ENCODE measurements at regions not wholly inside any gene's neighbourhood (a gene's known extent, or its start where the extent isn't known, plus 50 kb on each side); places are given as distances from the start of the nearest gene placed in this dataset.

DNA sequence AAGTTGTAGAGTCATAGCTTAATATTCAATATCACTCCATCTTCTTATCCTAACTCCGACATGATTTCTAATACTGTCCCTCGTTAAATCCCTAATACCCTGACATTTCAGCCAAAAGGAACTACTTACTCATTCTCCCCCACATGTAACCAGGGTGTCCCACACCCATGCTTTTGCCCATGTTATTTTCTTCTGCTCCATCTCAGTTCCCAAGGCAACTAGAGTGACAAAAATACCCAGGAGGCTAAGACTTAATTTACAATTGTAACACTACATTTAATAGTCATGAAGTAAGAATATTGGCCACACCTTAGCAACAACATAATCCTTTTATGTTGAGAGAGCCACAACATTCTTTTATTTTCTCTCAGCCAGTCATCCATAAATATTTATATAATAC lies 248.5 kb upstream of the TGFBR2 start:
- no peaks in the 10 kb centered on the region for H4K20me1 ChIP-seq (ENCODE audit: control insufficient read depth, insufficient read depth, low read depth, low read length)
- H3K27me3 ChIP-seq (ENCODE audit: control insufficient read depth, low read length) = no peaks in the 10 kb centered on the region
- H3K9me2 ChIP-seq (replicated peaks; ENCODE audit: control insufficient read depth, low read length) = no peaks in the 10 kb centered on the region
- no peaks in the 10 kb centered on the region for H3F3A ChIP-seq (ENCODE audit: control insufficient read depth, insufficient read depth)
- TF ChIP-seq, protein P1, sequence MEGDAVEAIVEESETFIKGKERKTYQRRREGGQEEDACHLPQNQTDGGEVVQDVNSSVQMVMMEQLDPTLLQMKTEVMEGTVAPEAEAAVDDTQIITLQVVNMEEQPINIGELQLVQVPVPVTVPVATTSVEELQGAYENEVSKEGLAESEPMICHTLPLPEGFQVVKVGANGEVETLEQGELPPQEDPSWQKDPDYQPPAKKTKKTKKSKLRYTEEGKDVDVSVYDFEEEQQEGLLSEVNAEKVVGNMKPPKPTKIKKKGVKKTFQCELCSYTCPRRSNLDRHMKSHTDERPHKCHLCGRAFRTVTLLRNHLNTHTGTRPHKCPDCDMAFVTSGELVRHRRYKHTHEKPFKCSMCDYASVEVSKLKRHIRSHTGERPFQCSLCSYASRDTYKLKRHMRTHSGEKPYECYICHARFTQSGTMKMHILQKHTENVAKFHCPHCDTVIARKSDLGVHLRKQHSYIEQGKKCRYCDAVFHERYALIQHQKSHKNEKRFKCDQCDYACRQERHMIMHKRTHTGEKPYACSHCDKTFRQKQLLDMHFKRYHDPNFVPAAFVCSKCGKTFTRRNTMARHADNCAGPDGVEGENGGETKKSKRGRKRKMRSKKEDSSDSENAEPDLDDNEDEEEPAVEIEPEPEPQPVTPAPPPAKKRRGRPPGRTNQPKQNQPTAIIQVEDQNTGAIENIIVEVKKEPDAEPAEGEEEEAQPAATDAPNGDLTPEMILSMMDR (IDR thresholded peaks at IDR 0.05; ENCODE audit: low read depth, low read length, poor library complexity, severe bottlenecking) = no peak
- no peak for TF ChIP-seq EZH2phosphoT487 (IDR thresholded peaks at IDR 0.05; ENCODE audit: borderline replicate concordance, low read length)
- H3K9me3 ChIP-seq (ENCODE audit: control insufficient read depth, insufficient read depth, low read length) = no peaks in the 10 kb centered on the region
- no peak overlapping the region for H3K4me3 ChIP-seq (ENCODE audit: low read length)
- H3K36me3 ChIP-seq (ENCODE audit: control insufficient read depth, low read length) = no peaks in the 10 kb centered on the region
- H3K27ac ChIP-seq (ENCODE audit: low read depth, low read length) = no peak overlapping the region
- H3K4me2 ChIP-seq (ENCODE audit: low read length) = no peak overlapping the region
- H3K4me1 ChIP-seq (ENCODE audit: control insufficient read depth, low read length) = peaks cover 19% of the 10 kb centered on the region
- no peaks in the 10 kb centered on the region for H3K79me2 ChIP-seq (ENCODE audit: control insufficient read depth, low read length)

DNA sequence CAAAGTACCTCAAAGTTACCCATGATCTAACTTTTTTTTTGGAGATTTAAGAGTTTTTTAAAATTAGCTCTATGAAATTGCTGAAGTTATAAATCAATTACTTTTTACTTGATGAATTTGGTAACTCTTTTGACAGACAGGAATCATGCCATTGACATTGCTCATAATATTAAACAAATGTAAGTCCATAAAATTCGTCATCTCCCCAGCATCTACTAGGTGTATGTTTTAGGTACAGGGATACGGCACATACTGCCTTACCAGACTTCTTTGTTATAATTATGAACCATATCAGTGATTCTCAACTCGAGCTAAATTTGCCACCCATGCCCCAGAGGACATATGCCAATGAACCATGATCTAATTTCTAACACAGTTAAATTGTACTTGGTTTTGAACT lies 247.5 kb upstream of the TGFBR2 start:
- H3K36me3 ChIP-seq (ENCODE audit: control insufficient read depth, low read length) = no peaks in the 10 kb centered on the region
- no peak overlapping the region for H3K4me3 ChIP-seq (ENCODE audit: low read length)
- no peak for TF ChIP-seq EZH2phosphoT487 (IDR thresholded peaks at IDR 0.05; ENCODE audit: borderline replicate concordance, low read length)
- TF ChIP-seq, protein P1 (IDR thresholded peaks at IDR 0.05; ENCODE audit: low read depth, low read length, poor library complexity, severe bottlenecking) = no peak
- no peaks in the 10 kb centered on the region for H3K27me3 ChIP-seq (ENCODE audit: control insufficient read depth, low read length)
- H3K27ac ChIP-seq (ENCODE audit: low read depth, low read length) = no peak overlapping the region
- no peaks in the 10 kb centered on the region for H3K9me3 ChIP-seq (ENCODE audit: control insufficient read depth, insufficient read depth, low read length)
- H3K4me2 ChIP-seq (ENCODE audit: low read length) = no peak overlapping the region
- no peaks in the 10 kb centered on the region for H4K20me1 ChIP-seq (ENCODE audit: control insufficient read depth, insufficient read depth, low read depth, low read length)
- H3K79me2 ChIP-seq (ENCODE audit: control insufficient read depth, low read length) = no peaks in the 10 kb centered on the region
- peaks cover 15% of the 10 kb centered on the region for H3K4me1 ChIP-seq (ENCODE audit: control insufficient read depth, low read length)
- no peaks in the 10 kb centered on the region for H3F3A ChIP-seq (ENCODE audit: control insufficient read depth, insufficient read depth)
- no peaks in the 10 kb centered on the region for H3K9me2 ChIP-seq (replicated peaks; ENCODE audit: control insufficient read depth, low read length)

DNA sequence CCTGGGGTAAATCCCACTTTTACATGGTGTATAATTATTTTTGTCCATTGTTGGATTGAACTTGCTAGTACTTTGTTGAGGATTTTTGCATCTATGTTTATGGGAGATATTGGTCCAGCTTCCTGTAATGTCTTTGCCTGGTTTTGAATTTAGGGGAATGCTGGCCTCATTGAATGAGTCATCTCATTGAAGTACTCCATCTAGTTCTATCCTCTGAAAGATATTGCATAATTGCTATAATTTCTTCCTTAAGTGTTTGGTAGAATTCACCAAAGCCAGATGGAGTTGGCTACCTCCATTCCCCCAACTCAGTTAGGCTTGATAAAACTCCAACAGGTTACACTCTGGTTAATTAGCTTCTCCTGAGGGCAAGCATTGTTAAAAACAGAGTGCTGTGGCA lies 237.4 kb upstream of the TGFBR2 start:
- H3K9me2 ChIP-seq (replicated peaks; ENCODE audit: control insufficient read depth, low read length) = no peaks in the 10 kb centered on the region
- H3K4me3 ChIP-seq (ENCODE audit: low read length) = no peak overlapping the region
- no peaks in the 10 kb centered on the region for H4K20me1 ChIP-seq (ENCODE audit: control insufficient read depth, insufficient read depth, low read depth, low read length)
- no peaks in the 10 kb centered on the region for H3K27me3 ChIP-seq (ENCODE audit: control insufficient read depth, low read length)
- no peaks in the 10 kb centered on the region for H3K9me3 ChIP-seq (ENCODE audit: control insufficient read depth, insufficient read depth, low read length)
- TF ChIP-seq EZH2phosphoT487 (IDR thresholded peaks at IDR 0.05; ENCODE audit: borderline replicate concordance, low read length) = no peak
- TF ChIP-seq, protein P1 (IDR thresholded peaks at IDR 0.05; ENCODE audit: low read depth, low read length, poor library complexity, severe bottlenecking) = no peak
- H3K4me1 ChIP-seq (ENCODE audit: control insufficient read depth, low read length) = no peaks in the 10 kb centered on the region
- no peak overlapping the region for H3K4me2 ChIP-seq (ENCODE audit: low read length)
- H3K36me3 ChIP-seq (ENCODE audit: control insufficient read depth, low read length) = no peaks in the 10 kb centered on the region
- H3F3A ChIP-seq (ENCODE audit: control insufficient read depth, insufficient read depth) = no peaks in the 10 kb centered on the region
- no peaks in the 10 kb centered on the region for H3K79me2 ChIP-seq (ENCODE audit: control insufficient read depth, low read length)
- no peak overlapping the region for H3K27ac ChIP-seq (ENCODE audit: low read depth, low read length)

Measured in DOHH2 (cell line).